ENCODE measurements at regions not wholly inside any gene's neighbourhood (a gene's known extent, or its start where the extent isn't known, plus 50 kb on each side); places are given as distances from the start of the nearest gene placed in this dataset.

- TF ChIP-seq MYC (IDR thresholded peaks at IDR 0.05; ENCODE audit: insufficient read depth, insufficient read length, insufficient replicate concordance, low read length, severe bottlenecking) (no peak), ZNF622 (IDR thresholded peaks at IDR 0.05) (no peak), RCOR1 (conservative IDR thresholded peaks at IDR 0.05; ENCODE audit: low read depth, low read length) (no peak), POLR2A (IDR thresholded peaks at IDR 0.05; ENCODE audit: low read depth, low read length) (no peak), ZZZ3 (IDR thresholded peaks at IDR 0.05; ENCODE audit: control insufficient read depth, insufficient read length, low read depth) (no peak), ZNF24 (IDR thresholded peaks at IDR 0.05) (no peak), CREB1 (IDR thresholded peaks at IDR 0.05; ENCODE audit: low read depth) (no peak), NFYB (IDR thresholded peaks at IDR 0.05; ENCODE audit: insufficient read depth, low read depth, low read length) (no peak), POLR2AphosphoS5 (IDR thresholded peaks at IDR 0.05; ENCODE audit: low read length) (no peak), DPF2 (IDR thresholded peaks at IDR 0.05) (no peak), STAT1 (conservative IDR thresholded peaks at IDR 0.05) (no peak), EZH2 (IDR thresholded peaks at IDR 0.05; ENCODE audit: borderline replicate concordance, control insufficient read depth, low read depth, low read length) (no peak)
- TF ChIP-seq, protein P1, sequence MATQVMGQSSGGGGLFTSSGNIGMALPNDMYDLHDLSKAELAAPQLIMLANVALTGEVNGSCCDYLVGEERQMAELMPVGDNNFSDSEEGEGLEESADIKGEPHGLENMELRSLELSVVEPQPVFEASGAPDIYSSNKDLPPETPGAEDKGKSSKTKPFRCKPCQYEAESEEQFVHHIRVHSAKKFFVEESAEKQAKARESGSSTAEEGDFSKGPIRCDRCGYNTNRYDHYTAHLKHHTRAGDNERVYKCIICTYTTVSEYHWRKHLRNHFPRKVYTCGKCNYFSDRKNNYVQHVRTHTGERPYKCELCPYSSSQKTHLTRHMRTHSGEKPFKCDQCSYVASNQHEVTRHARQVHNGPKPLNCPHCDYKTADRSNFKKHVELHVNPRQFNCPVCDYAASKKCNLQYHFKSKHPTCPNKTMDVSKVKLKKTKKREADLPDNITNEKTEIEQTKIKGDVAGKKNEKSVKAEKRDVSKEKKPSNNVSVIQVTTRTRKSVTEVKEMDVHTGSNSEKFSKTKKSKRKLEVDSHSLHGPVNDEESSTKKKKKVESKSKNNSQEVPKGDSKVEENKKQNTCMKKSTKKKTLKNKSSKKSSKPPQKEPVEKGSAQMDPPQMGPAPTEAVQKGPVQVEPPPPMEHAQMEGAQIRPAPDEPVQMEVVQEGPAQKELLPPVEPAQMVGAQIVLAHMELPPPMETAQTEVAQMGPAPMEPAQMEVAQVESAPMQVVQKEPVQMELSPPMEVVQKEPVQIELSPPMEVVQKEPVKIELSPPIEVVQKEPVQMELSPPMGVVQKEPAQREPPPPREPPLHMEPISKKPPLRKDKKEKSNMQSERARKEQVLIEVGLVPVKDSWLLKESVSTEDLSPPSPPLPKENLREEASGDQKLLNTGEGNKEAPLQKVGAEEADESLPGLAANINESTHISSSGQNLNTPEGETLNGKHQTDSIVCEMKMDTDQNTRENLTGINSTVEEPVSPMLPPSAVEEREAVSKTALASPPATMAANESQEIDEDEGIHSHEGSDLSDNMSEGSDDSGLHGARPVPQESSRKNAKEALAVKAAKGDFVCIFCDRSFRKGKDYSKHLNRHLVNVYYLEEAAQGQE (IDR thresholded peaks at IDR 0.05; ENCODE audit: low read depth, low read length): no peak
- TF ChIP-seq, protein P2, sequence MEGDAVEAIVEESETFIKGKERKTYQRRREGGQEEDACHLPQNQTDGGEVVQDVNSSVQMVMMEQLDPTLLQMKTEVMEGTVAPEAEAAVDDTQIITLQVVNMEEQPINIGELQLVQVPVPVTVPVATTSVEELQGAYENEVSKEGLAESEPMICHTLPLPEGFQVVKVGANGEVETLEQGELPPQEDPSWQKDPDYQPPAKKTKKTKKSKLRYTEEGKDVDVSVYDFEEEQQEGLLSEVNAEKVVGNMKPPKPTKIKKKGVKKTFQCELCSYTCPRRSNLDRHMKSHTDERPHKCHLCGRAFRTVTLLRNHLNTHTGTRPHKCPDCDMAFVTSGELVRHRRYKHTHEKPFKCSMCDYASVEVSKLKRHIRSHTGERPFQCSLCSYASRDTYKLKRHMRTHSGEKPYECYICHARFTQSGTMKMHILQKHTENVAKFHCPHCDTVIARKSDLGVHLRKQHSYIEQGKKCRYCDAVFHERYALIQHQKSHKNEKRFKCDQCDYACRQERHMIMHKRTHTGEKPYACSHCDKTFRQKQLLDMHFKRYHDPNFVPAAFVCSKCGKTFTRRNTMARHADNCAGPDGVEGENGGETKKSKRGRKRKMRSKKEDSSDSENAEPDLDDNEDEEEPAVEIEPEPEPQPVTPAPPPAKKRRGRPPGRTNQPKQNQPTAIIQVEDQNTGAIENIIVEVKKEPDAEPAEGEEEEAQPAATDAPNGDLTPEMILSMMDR (IDR thresholded peaks at IDR 0.05 in 2 of 3, conservative IDR thresholded peaks at IDR 0.05 in 1 of 3; ENCODE audit: control insufficient read depth in 2 of 3, extremely low read depth in 1 of 3, insufficient read depth in 1 of 3, low read depth in 3 of 3, low read length in 3 of 3): no peak
Measured at GRCh38 chr9:739362-739761, 102.1 kb upstream of the DMRT1 start.

Data from GM12878 (cell line).